GM18498 (cell line): ENCODE measurements at regions not wholly inside any gene's neighbourhood (a gene's known extent, or its start where the extent isn't known, plus 50 kb on each side); places are given as distances from the start of the nearest gene placed in this dataset.
"Not testable (repeated sequence)": the region's sequence is repeated elsewhere in the genome, so short reads cannot be mapped to it uniquely, and the experiment has no call there.

Experiments used
- ATAC-seq: cut with Tn5 transposase; IDR thresholded peaks from one replicate; pipeline ENCODE4 v1.9.1; 2021; ENCODE audit warnings: mild to moderate bottlenecking, moderate library complexity; ENCODE audit not compliant: unreplicated experiment

- ATAC-seq = no peak
Measured at GRCh38 chr4:125573786-125574185, 259.0 kb downstream of the FAT4 start.

GRCh38 chr4:125582302-125582701 is 267.5 kb downstream of the FAT4 start:
- ATAC-seq = no peak

- ATAC-seq = no peak
Measured at GRCh38 chr4:125590158-125590557, 275.4 kb downstream of the FAT4 start.

- no peak for ATAC-seq
Measured at GRCh38 chr4:125591290-125591689, 276.5 kb downstream of the FAT4 start.

- ATAC-seq = no peak
Measured at GRCh38 chr4:125594056-125594602, 279.4 kb downstream of the FAT4 start.

- not testable (repeated sequence) for ATAC-seq
Measured at GRCh38 chr4:125605926-125606325, 291.2 kb downstream of the FAT4 start.

- ATAC-seq = no peak
Measured at GRCh38 chr4:125620066-125620860, 305.5 kb downstream of the FAT4 start.

GRCh38 chr4:125624951-125625350 is 310.2 kb downstream of the FAT4 start:
- no peak for ATAC-seq

GRCh38 chr4:125626946-125627345 is 312.2 kb downstream of the FAT4 start:
- ATAC-seq = no peak

GRCh38 chr4:125639182-125639621 is 324.4 kb downstream of the FAT4 start:
- ATAC-seq = no peak

- no peak for ATAC-seq
Measured at GRCh38 chr4:125641611-125642010, 326.9 kb downstream of the FAT4 start.

GRCh38 chr4:125642645-125643044 is 327.9 kb downstream of the FAT4 start:
- ATAC-seq = no peak

GRCh38 chr4:125649452-125649851 is 334.7 kb downstream of the FAT4 start:
- ATAC-seq = no peak

- ATAC-seq = no peak
Measured at GRCh38 chr4:125650557-125650956, 335.8 kb downstream of the FAT4 start.

GRCh38 chr4:125651707-125652357 is 337.1 kb downstream of the FAT4 start:
- ATAC-seq = not testable (repeated sequence)

GRCh38 chr4:125658773-125659172 is 344.0 kb downstream of the FAT4 start:
- no peak for ATAC-seq

- ATAC-seq = no peak
Measured at GRCh38 chr4:125663896-125664767, 349.4 kb downstream of the FAT4 start.

GRCh38 chr4:125666635-125667034 is 351.9 kb downstream of the FAT4 start:
- no peak for ATAC-seq

GRCh38 chr4:125676156-125676555 is 361.4 kb downstream of the FAT4 start:
- no peak for ATAC-seq

GRCh38 chr4:125676583-125676982 is 361.8 kb downstream of the FAT4 start:
- no peak for ATAC-seq

- ATAC-seq = no peak
Measured at GRCh38 chr4:125677665-125678307, 363.0 kb downstream of the FAT4 start.
